ENCODE measurements at regions not wholly inside any gene's neighbourhood (a gene's known extent, or its start where the extent isn't known, plus 50 kb on each side); places are given as distances from the start of the nearest gene placed in this dataset.

- Histone ChIP-seq H3K9ac (no peak overlapping the region), H2AFZ (ENCODE audit: low read depth) (no peak overlapping the region), H3K36me3 (replicated peaks in 1 of 2; ENCODE audit: control insufficient read depth in 1 of 2, insufficient read depth in 2 of 2, low read length in 1 of 2) (no peaks in the 10 kb centered on the region), H3K9me2 (no peaks in the 10 kb centered on the region), H4K20me1 (ENCODE audit: insufficient read depth) (no peaks in the 10 kb centered on the region), H3K27me3 (ENCODE audit: insufficient read depth) (no peaks in the 10 kb centered on the region), H3K4me2 (no peak overlapping the region), H3K27ac (ENCODE audit: low read depth in 2 of 2, low read length in 1 of 2) (no peak overlapping the region), H3K79me2 (ENCODE audit: insufficient read depth) (no peaks in the 10 kb centered on the region), H3F3A (replicated peaks; ENCODE audit: insufficient read depth) (no peaks in the 10 kb centered on the region), H3K9me3 (no peaks in the 10 kb centered on the region), H3K4me3 (ENCODE audit: low read depth in 2 of 2, low read length in 1 of 2) (no peak overlapping the region), H3K4me1 (ENCODE audit: control insufficient read depth in 1 of 2, insufficient read depth in 2 of 2, low read depth in 1 of 2, low read length in 1 of 2) (no peaks in the 10 kb centered on the region)
- no peak for DNase-seq
- CTCF ChIA-PET: no interaction called here
- TF ChIP-seq RAD21 (IDR thresholded peaks at IDR 0.05; ENCODE audit: low read length): no peak
- no peak for TF ChIP-seq IRF3 (IDR thresholded peaks at IDR 0.05; ENCODE audit: low read depth, low read length)
- POLR2A ChIA-PET: no interaction called here
Measured at GRCh38 chr14:53808042-53808441, 148.6 kb downstream of the BMP4 start.

DNA sequence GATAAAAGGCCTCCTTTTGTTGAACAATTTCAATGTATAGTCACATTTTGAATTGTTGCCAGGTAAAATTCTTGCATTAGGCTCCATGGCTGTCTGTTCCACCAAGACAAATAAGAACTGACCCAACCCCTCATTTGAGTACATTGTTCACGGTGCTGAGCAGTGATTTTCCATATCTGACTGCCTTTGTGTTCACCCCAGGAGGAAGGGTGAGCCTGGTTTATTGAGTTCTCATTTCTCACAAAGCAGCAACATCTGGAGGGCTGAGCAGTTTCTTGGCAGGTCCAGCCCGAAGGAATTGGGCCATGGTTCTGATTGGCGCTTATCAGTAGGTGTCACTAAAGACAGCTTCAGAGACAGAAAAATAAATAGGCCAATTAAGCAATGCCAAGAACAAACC, 149.1 kb downstream of the BMP4 start:
- H3K36me3 ChIP-seq (replicated peaks in 1 of 2; ENCODE audit: control insufficient read depth in 1 of 2, insufficient read depth in 2 of 2, low read length in 1 of 2): no peaks in the 10 kb centered on the region
- no peak for TF ChIP-seq MXI1 (IDR thresholded peaks at IDR 0.05; ENCODE audit: low read depth, low read length)
- TF ChIP-seq MEF2A (IDR thresholded peaks at IDR 0.05; ENCODE audit: borderline replicate concordance, low read depth): no peak
- no peak for TF ChIP-seq FOXJ3 (CRISPR knock-in tag; IDR thresholded peaks at IDR 0.05)
- TF ChIP-seq FOXM1 (IDR thresholded peaks at IDR 0.05; ENCODE audit: low read depth): no peak
- no peak for TF ChIP-seq USF1 (IDR thresholded peaks at IDR 0.05; ENCODE audit: borderline replicate concordance, low read depth)
- TF ChIP-seq USF2 (IDR thresholded peaks at IDR 0.05; ENCODE audit: borderline replicate concordance, low read depth, low read length): no peak
- TF ChIP-seq RFX5 (IDR thresholded peaks at IDR 0.05; ENCODE audit: low read length): no peak
- no peak for TF ChIP-seq ZBTB33 (IDR thresholded peaks at IDR 0.05; ENCODE audit: borderline replicate concordance, low read depth)
- no peak for TF ChIP-seq IRF3 (IDR thresholded peaks at IDR 0.05; ENCODE audit: low read depth, low read length)
- TF ChIP-seq GABPA (IDR thresholded peaks at IDR 0.05; ENCODE audit: low read depth): no peak
- no peak for TF ChIP-seq SMC3 (IDR thresholded peaks at IDR 0.05; ENCODE audit: low read depth, low read length)
- TF ChIP-seq TCF12 (IDR thresholded peaks at IDR 0.05): no peak
- no peak for TF ChIP-seq POLR2AphosphoS5 (IDR thresholded peaks at IDR 0.05; ENCODE audit: low read depth, low read length)
- no peak for TF ChIP-seq SIN3A (IDR thresholded peaks at IDR 0.05; ENCODE audit: borderline replicate concordance, low read depth, low read length)
- no peak for TF ChIP-seq CTCF (IDR thresholded peaks at IDR 0.05)
- no peak for TF ChIP-seq RAD21 (IDR thresholded peaks at IDR 0.05; ENCODE audit: low read length)
- H3K9me3 ChIP-seq: no peaks in the 10 kb centered on the region
- H3K79me2 ChIP-seq (ENCODE audit: insufficient read depth): no peaks in the 10 kb centered on the region
- DNase-seq: no peak
- H3K9me2 ChIP-seq: no peaks in the 10 kb centered on the region
- no peak overlapping the region for H2AFZ ChIP-seq (ENCODE audit: low read depth)
- no peak overlapping the region for H3K27ac ChIP-seq (ENCODE audit: low read depth in 2 of 2, low read length in 1 of 2)
- H3F3A ChIP-seq (replicated peaks; ENCODE audit: insufficient read depth): no peaks in the 10 kb centered on the region
- ChIA-PET POLR2A (no interaction called here), CTCF (no interaction called here)
- WGBS (ENCODE audit: low lambda C conversion rate): 7% methylated on average over 3 of the region's 3 CpGs
- H3K4me2 ChIP-seq: no peak overlapping the region
- H3K4me3 ChIP-seq (ENCODE audit: low read depth in 2 of 2, low read length in 1 of 2): no peak overlapping the region
- H4K20me1 ChIP-seq (ENCODE audit: insufficient read depth): no peaks in the 10 kb centered on the region
- no peaks in the 10 kb centered on the region for H3K27me3 ChIP-seq (ENCODE audit: insufficient read depth)
- no peak overlapping the region for H3K9ac ChIP-seq
- no peaks in the 10 kb centered on the region for H3K4me1 ChIP-seq (ENCODE audit: control insufficient read depth in 1 of 2, insufficient read depth in 2 of 2, low read depth in 1 of 2, low read length in 1 of 2)
